Chondrocyte (in vitro differentiated cells): ENCODE measurements at regions not wholly inside any gene's neighbourhood (a gene's known extent, or its start where the extent isn't known, plus 50 kb on each side); places are given as distances from the start of the nearest gene placed in this dataset.

ENCODE experiments used
- DNase-seq: peaks from one replicate; pipeline ENCODE4 v3.0.0; 2021; ENCODE audit warnings: mixed read lengths, low spot score
- H3K27ac Mint-ChIP-seq: one replicate; pipeline ENCODE4 v1.8.0; 2021; ENCODE audit warnings: mild to moderate bottlenecking, moderate library complexity, mixed read lengths; ENCODE audit not compliant: unreplicated experiment
- H3K27me3 Mint-ChIP-seq: 2 replicates; pipeline ENCODE4 v1.8.0; 2021; ENCODE audit warnings: low read depth, mixed read lengths
- H3K36me3 Mint-ChIP-seq: 2 replicates; pipeline ENCODE4 v1.8.0; 2021; ENCODE audit warnings: low read depth, mixed read lengths
- H3K4me1 Mint-ChIP-seq: 2 replicates; pipeline ENCODE4 v1.8.0; 2021; ENCODE audit warnings: low read depth, mild to moderate bottlenecking, mixed read lengths
- H3K4me3 Mint-ChIP-seq: one replicate; pipeline ENCODE4 v1.8.0; 2021; ENCODE audit warnings: mild to moderate bottlenecking, moderate library complexity, mixed read lengths; ENCODE audit not compliant: unreplicated experiment
- H3K9me3 Mint-ChIP-seq: 2 replicates; pipeline ENCODE4 v1.8.0; 2021; ENCODE audit warnings: low read depth, mixed read lengths
- TF ChIP-seq, protein P1 (sequence below): fragments of 200-600 bp; sonication (generic); IDR thresholded peaks from 2 replicates; pipeline ENCODE4 v1.5.0; 2021; ENCODE audit warnings: antibody characterized with exemption, mild to moderate bottlenecking, moderate library complexity

DNA sequence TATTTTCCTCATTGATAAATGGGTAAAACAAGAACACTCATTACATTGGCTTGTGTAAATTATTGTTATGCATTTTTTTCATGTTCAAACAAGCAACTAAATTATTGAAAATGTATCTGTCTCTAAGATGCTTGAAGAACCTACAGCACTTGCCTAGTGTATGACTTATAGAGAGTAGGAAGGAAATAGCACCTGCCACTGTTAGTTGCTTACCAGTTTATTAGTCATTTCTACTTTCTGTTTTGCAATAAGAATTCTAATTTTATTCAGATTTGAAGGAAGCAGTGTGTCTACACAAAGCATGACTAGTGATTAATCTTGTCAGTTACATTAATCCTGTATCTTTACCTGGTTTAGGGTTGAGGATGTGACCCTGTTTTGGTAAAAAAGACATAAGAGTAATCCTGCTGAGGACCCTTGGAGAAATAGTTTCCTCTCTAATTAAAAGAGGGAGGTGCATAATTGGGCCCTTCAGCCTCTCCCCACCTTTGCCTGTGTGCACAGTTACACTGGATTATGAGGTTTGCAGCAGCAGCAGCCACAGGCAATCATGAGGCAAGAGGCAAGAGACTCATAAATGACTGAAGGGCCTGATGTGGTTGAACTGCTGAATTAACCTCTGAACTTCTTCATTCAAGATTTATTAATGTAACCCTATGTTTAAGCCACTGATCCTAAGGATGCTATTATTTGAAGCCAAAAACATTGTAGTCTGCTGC lies 1202.1 kb downstream of the ADGRL3 start:
- DNase-seq, result no peak
- Mint-ChIP-seq H3K4me3 (no peak overlapping the region), H3K27ac (no peak overlapping the region), H3K4me1 (peaks cover under 1% of the 10 kb centered on the region), H3K9me3 (no peaks in the 10 kb centered on the region), H3K27me3 (no peaks in the 10 kb centered on the region), H3K36me3 (no peaks in the 10 kb centered on the region)
- TF ChIP-seq, protein P1, sequence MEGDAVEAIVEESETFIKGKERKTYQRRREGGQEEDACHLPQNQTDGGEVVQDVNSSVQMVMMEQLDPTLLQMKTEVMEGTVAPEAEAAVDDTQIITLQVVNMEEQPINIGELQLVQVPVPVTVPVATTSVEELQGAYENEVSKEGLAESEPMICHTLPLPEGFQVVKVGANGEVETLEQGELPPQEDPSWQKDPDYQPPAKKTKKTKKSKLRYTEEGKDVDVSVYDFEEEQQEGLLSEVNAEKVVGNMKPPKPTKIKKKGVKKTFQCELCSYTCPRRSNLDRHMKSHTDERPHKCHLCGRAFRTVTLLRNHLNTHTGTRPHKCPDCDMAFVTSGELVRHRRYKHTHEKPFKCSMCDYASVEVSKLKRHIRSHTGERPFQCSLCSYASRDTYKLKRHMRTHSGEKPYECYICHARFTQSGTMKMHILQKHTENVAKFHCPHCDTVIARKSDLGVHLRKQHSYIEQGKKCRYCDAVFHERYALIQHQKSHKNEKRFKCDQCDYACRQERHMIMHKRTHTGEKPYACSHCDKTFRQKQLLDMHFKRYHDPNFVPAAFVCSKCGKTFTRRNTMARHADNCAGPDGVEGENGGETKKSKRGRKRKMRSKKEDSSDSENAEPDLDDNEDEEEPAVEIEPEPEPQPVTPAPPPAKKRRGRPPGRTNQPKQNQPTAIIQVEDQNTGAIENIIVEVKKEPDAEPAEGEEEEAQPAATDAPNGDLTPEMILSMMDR, result no peak

DNA sequence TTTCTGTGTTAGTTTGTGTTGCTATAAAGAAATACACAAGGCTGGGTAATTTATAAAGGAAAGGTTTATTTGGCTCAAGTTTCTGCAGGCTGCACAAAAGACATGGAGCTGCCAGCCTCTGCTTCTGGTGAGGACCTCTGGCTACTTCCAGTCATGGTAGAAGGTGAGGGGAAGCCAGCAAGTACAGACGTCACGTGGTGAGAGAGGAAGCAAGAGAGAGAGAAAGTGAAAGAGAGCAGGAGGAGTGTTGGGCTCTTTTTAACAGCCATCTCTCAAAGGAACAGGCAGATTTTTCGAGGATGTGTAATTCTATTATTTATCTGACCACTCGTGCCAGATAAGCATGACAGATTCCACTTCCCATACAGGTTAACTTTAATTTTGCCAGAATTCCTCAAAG lies 1199.1 kb downstream of the ADGRL3 start:
- DNase-seq, result no peak
- no peaks in the 10 kb centered on the region for H3K4me1 Mint-ChIP-seq
- no peaks in the 10 kb centered on the region for H3K36me3 Mint-ChIP-seq
- no peaks in the 10 kb centered on the region for H3K27me3 Mint-ChIP-seq
- TF ChIP-seq, protein P1, result no peak
- no peaks in the 10 kb centered on the region for H3K9me3 Mint-ChIP-seq
- H3K27ac Mint-ChIP-seq, result no peak overlapping the region
- H3K4me3 Mint-ChIP-seq, result no peak overlapping the region

DNA sequence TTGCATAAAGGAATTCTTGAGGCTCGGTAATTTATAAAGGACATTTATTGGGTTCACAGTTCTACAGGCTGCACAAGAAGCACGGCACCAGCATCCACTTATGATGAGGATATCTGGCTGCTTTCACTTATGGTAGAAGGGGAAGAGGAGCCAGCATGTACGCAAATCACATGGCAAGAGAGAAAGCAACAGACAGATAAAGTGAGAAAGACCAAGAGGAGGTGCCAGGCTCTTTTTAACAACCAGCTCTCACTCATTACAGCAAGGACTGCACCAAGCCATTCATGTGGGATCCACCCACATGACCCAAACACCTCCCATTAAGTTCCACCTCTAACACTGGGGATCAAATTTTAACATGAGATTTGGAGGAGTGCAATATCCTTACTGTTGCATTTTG lies 1198.2 kb downstream of the ADGRL3 start:
- TF ChIP-seq, protein P1, result no peak
- no peaks in the 10 kb centered on the region for H3K36me3 Mint-ChIP-seq
- DNase-seq, result no peak
- no peak overlapping the region for H3K27ac Mint-ChIP-seq
- H3K9me3 Mint-ChIP-seq, result no peaks in the 10 kb centered on the region
- H3K4me3 Mint-ChIP-seq, result no peak overlapping the region
- H3K27me3 Mint-ChIP-seq, result no peaks in the 10 kb centered on the region
- no peaks in the 10 kb centered on the region for H3K4me1 Mint-ChIP-seq

DNA sequence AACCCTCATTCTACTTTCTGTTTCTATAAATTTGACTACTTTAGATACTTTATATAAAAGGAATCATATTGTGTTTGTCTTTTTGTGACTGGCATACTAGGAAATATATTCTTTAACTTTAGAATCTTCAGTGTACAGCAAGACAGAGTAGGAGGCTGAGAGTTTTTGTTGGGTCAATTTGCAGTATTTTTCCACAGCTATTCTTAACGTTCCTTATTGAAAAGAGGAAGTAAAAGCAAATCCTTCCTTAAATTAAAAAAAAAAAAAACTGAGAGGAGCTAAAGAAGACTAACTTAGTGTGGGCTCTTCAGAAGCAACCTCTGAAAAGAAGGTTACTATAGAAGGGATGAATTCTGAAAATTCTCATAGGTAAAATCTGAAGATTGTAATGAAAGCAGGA lies 1194.6 kb downstream of the ADGRL3 start:
- no peak for DNase-seq

DNA sequence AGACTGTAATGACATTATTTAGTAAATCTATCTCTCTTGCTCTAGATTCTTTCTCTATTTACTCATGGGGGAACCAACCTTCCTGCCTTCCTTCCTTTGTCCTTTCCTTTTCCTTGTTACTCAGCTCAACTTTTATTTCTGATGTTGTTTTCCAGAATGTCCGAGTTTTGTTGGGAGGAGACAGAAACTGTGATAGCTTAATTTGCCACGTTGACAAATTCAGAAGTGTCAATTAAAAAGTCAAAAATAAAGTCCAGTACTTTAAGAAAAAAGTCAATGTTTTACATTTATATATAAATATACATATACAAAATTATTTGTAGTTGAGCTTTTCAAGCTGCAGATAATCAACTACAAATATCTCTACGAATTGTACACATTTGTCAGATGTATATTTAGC lies 1187.7 kb downstream of the ADGRL3 start:
- Mint-ChIP-seq H3K36me3 (no peaks in the 10 kb centered on the region), H3K27me3 (peaks cover 3% of the 10 kb centered on the region), H3K4me1 (no peaks in the 10 kb centered on the region), H3K27ac (no peak overlapping the region), H3K9me3 (no peaks in the 10 kb centered on the region), H3K4me3 (no peak overlapping the region)
- DNase-seq, result no peak
- TF ChIP-seq, protein P1, result no peak

More for the DNA sequence above, 1194.6 kb downstream of the ADGRL3 start:
- H3K4me1 Mint-ChIP-seq, result no peaks in the 10 kb centered on the region
- no peaks in the 10 kb centered on the region for H3K9me3 Mint-ChIP-seq
- H3K27me3 Mint-ChIP-seq, result no peaks in the 10 kb centered on the region
- H3K27ac Mint-ChIP-seq, result no peak overlapping the region
- H3K4me3 Mint-ChIP-seq, result no peak overlapping the region
- no peaks in the 10 kb centered on the region for H3K36me3 Mint-ChIP-seq
- TF ChIP-seq, protein P1, result no peak
